SK-N-MC (cell line): ENCODE measurements at regions not wholly inside any gene's neighbourhood (a gene's known extent, or its start where the extent isn't known, plus 50 kb on each side); places are given as distances from the start of the nearest gene placed in this dataset.

ENCODE experiments used
- DNase-seq: peaks from one replicate; pipeline ENCODE4 v3.0.0-alpha.2; 2011; ENCODE audit warnings: low read depth, low spot score
- H3K27ac ChIP-seq: fragments of 200-600 bp; sonication (generic); 2 replicates; pipeline ENCODE4 v1.5.1; 2016; ENCODE audit warnings: mixed run types
- H3K36me3 ChIP-seq: fragments of 200-600 bp; sonication (generic); 2 replicates; pipeline ENCODE4 v1.6.1; 2017; ENCODE audit warnings: antibody characterized with exemption, low read length, mixed read lengths; ENCODE audit not compliant: insufficient read depth
- H3K4me3 ChIP-seq: fragments of 200-600 bp; sonication (generic); 2 replicates; pipeline ENCODE4 v1.5.1; 2016
- H3K9ac ChIP-seq: fragments of 200-600 bp; sonication (generic); 2 replicates; pipeline ENCODE4 v1.8.0; 2017; ENCODE audit warnings: mixed run types, mixed read lengths; ENCODE audit not compliant: insufficient read length
- H3K9me3 ChIP-seq: fragments of 200-600 bp; sonication (generic); 2 replicates; pipeline ENCODE4 v1.6.1; 2017; ENCODE audit warnings: low read depth, mild to moderate bottlenecking, antibody characterized with exemption, low read length, moderate library complexity, mixed read lengths
- EZH2 ChIP-seq: fragments of 200-600 bp; sonication (generic); IDR thresholded peaks from one replicate; pipeline ENCODE4 v1.6.1; 2017; ENCODE audit warnings: antibody characterized with exemption
- FOXP2 ChIP-seq: optimal IDR thresholded peaks from 2 replicates; pipeline ENCODE3; 2011; ENCODE audit warnings: mild to moderate bottlenecking, moderate library complexity; ENCODE audit not compliant: insufficient read depth; ENCODE audit errors: extremely low read length, control extremely low read depth
- POLR2AphosphoS5 ChIP-seq: IDR thresholded peaks from 2 replicates; pipeline ENCODE4 v1.6.1; 2012; ENCODE audit warnings: mild to moderate bottlenecking, low read depth, low read length, borderline replicate concordance

- DNase-seq, result no peak
- Histone ChIP-seq H3K36me3 (no peaks in the 10 kb centered on the region), H3K9ac (no peak overlapping the region), H3K27ac (no peak overlapping the region), H3K9me3 (no peaks in the 10 kb centered on the region), H3K4me3 (no peak overlapping the region)
- TF ChIP-seq FOXP2 (no peak), EZH2 (no peak), POLR2AphosphoS5 (no peak)
Observed at GRCh38 chr10:131679926-131680325, 220.9 kb upstream of the PPP2R2D start.

GRCh38 chr10:131681122-131681521 is 219.7 kb upstream of the PPP2R2D start:
- Histone ChIP-seq H3K9ac (no peak overlapping the region), H3K36me3 (no peaks in the 10 kb centered on the region), H3K27ac (no peak overlapping the region), H3K4me3 (no peak overlapping the region), H3K9me3 (no peaks in the 10 kb centered on the region)
- no peak for DNase-seq
- TF ChIP-seq EZH2 (no peak), POLR2AphosphoS5 (no peak), FOXP2 (no peak)

GRCh38 chr10:131681656-131682055 is 219.2 kb upstream of the PPP2R2D start:
- no peak for DNase-seq
- Histone ChIP-seq H3K4me3 (no peak overlapping the region), H3K9ac (no peak overlapping the region), H3K27ac (no peak overlapping the region), H3K36me3 (no peaks in the 10 kb centered on the region), H3K9me3 (no peaks in the 10 kb centered on the region)
- TF ChIP-seq EZH2 (no peak), POLR2AphosphoS5 (no peak), FOXP2 (no peak)

- H3K36me3 ChIP-seq, result no peaks in the 10 kb centered on the region
- no peak overlapping the region for H3K9ac ChIP-seq
- TF ChIP-seq POLR2AphosphoS5 (no peak), FOXP2 (no peak), EZH2 (no peak)
- H3K27ac ChIP-seq, result no peak overlapping the region
- no peak for DNase-seq
- H3K4me3 ChIP-seq, result no peak overlapping the region
- no peaks in the 10 kb centered on the region for H3K9me3 ChIP-seq
Observed at GRCh38 chr10:131682271-131682962, 218.4 kb upstream of the PPP2R2D start.

- no peak for TF ChIP-seq EZH2
- no peak for TF ChIP-seq FOXP2
- no peak for TF ChIP-seq POLR2AphosphoS5
- no peak overlapping the region for H3K27ac ChIP-seq
- no peak overlapping the region for H3K9ac ChIP-seq
- DNase-seq, result no peak
- H3K36me3 ChIP-seq, result no peaks in the 10 kb centered on the region
- H3K4me3 ChIP-seq, result no peak overlapping the region
- no peaks in the 10 kb centered on the region for H3K9me3 ChIP-seq
Observed at GRCh38 chr10:131683281-131683861, 217.4 kb upstream of the PPP2R2D start.

- no peak for DNase-seq
- H3K4me3 ChIP-seq, result no peak overlapping the region
- no peaks in the 10 kb centered on the region for H3K9me3 ChIP-seq
Observed at GRCh38 chr10:131683941-131684340, 216.9 kb upstream of the PPP2R2D start.

GRCh38 chr10:131685007-131685406 is 215.8 kb upstream of the PPP2R2D start:
- no peak overlapping the region for H3K4me3 ChIP-seq
- DNase-seq, result no peak
- no peaks in the 10 kb centered on the region for H3K36me3 ChIP-seq
- no peaks in the 10 kb centered on the region for H3K9me3 ChIP-seq
- TF ChIP-seq POLR2AphosphoS5, result no peak
- TF ChIP-seq EZH2, result no peak
- no peak for TF ChIP-seq FOXP2
- H3K9ac ChIP-seq, result no peak overlapping the region
- no peak overlapping the region for H3K27ac ChIP-seq

More at GRCh38 chr10:131683941-131684340, 216.9 kb upstream of the PPP2R2D start:
- H3K27ac ChIP-seq, result no peak overlapping the region
- TF ChIP-seq FOXP2 (no peak), POLR2AphosphoS5 (no peak), EZH2 (no peak)
- H3K36me3 ChIP-seq, result no peaks in the 10 kb centered on the region
- H3K9ac ChIP-seq, result no peak overlapping the region

GRCh38 chr10:131685576-131685975 is 215.2 kb upstream of the PPP2R2D start:
- no peak for DNase-seq
- TF ChIP-seq POLR2AphosphoS5 (no peak), FOXP2 (no peak), EZH2 (no peak)
- Histone ChIP-seq H3K27ac (no peak overlapping the region), H3K9me3 (no peaks in the 10 kb centered on the region), H3K36me3 (no peaks in the 10 kb centered on the region), H3K9ac (no peak overlapping the region), H3K4me3 (no peak overlapping the region)

- TF ChIP-seq FOXP2, result no peak
- TF ChIP-seq EZH2, result no peak
- no peak for TF ChIP-seq POLR2AphosphoS5
- Histone ChIP-seq H3K9ac (no peak overlapping the region), H3K4me3 (no peak overlapping the region), H3K27ac (no peak overlapping the region), H3K9me3 (no peaks in the 10 kb centered on the region), H3K36me3 (no peaks in the 10 kb centered on the region)
- DNase-seq, result no peak
Observed at GRCh38 chr10:131686781-131687420, 213.9 kb upstream of the PPP2R2D start.
